ENCODE measurements at regions not wholly inside any gene's neighbourhood (a gene's known extent, or its start where the extent isn't known, plus 50 kb on each side); places are given as distances from the start of the nearest gene placed in this dataset.

DNA sequence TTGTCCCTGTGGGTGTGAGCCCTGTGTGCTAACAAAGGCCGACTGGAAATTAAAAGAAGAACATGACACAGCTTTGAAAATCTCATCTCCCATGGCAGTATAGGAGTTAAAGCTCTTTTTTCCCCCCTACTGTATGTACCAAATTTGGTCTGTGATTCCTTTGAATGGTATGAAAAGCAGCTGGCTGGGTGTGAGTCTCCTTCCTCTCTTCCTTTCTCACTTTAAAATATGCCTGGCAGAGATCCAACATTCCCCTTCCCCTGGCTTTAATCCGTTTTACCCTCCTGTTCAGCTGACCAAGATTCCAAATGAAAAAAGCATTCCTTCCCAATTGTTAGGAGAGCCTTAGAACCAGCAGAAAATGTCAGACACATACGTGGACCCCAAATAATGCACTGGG, 225.0 kb upstream of the CELF2 start:
- Mint-ChIP-seq H3K27ac (no peak overlapping the region), H3K4me1 (ENCODE audit: low read depth) (no peaks in the 10 kb centered on the region), H3K36me3 (ENCODE audit: low read depth) (no peaks in the 10 kb centered on the region), H3K4me3 (no peak overlapping the region), H3K27me3 (peaks cover 20% of the 10 kb centered on the region), H3K9me3 (no peaks in the 10 kb centered on the region)
- ChIA-PET POLR2A (no interaction called here), CTCF (no interaction called here)
- DNase-seq (no peak), ATAC-seq (no peak)
- TF ChIP-seq, protein P1, sequence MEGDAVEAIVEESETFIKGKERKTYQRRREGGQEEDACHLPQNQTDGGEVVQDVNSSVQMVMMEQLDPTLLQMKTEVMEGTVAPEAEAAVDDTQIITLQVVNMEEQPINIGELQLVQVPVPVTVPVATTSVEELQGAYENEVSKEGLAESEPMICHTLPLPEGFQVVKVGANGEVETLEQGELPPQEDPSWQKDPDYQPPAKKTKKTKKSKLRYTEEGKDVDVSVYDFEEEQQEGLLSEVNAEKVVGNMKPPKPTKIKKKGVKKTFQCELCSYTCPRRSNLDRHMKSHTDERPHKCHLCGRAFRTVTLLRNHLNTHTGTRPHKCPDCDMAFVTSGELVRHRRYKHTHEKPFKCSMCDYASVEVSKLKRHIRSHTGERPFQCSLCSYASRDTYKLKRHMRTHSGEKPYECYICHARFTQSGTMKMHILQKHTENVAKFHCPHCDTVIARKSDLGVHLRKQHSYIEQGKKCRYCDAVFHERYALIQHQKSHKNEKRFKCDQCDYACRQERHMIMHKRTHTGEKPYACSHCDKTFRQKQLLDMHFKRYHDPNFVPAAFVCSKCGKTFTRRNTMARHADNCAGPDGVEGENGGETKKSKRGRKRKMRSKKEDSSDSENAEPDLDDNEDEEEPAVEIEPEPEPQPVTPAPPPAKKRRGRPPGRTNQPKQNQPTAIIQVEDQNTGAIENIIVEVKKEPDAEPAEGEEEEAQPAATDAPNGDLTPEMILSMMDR (IDR thresholded peaks at IDR 0.05): no peak
- intact Hi-C loops (cut with micrococcal nuclease): no loop called here

DNA sequence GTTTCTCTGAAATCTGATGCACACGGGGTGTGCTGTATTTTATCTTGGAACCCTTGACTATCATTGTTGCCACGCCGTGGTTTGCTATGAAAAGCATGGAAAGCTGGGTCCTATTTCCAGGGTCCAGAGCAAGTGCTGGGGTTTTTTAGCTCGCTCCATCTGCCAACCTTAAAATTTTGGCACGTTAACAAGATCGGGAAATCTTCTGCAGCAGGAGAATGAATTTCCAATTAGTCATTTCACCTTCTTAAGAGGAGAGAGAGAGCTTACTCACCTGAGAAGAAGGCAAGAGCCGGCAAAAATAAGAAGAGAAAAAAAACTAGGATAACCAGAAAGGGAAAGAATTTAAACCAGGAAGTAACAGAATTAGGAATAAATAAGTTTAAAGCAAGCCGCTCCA, 223.6 kb upstream of the CELF2 start:
- intact Hi-C loops (cut with micrococcal nuclease): no loop called here
- Mint-ChIP-seq H3K9me3 (no peaks in the 10 kb centered on the region), H3K4me1 (ENCODE audit: low read depth) (no peaks in the 10 kb centered on the region), H3K27ac (no peak overlapping the region), H3K27me3 (peaks cover 25% of the 10 kb centered on the region), H3K4me3 (no peak overlapping the region), H3K36me3 (ENCODE audit: low read depth) (no peaks in the 10 kb centered on the region)
- DNase-seq (no peak), ATAC-seq (no peak)
- ChIA-PET POLR2A (no interaction called here), CTCF (interaction anchor here (0.6 kb wide), 1 partner anchor 160 kb away, joined by 4 read pairs; no protein-coding TSS in a partner anchor)
- TF ChIP-seq, protein P1 (IDR thresholded peaks at IDR 0.05): no peak

DNA sequence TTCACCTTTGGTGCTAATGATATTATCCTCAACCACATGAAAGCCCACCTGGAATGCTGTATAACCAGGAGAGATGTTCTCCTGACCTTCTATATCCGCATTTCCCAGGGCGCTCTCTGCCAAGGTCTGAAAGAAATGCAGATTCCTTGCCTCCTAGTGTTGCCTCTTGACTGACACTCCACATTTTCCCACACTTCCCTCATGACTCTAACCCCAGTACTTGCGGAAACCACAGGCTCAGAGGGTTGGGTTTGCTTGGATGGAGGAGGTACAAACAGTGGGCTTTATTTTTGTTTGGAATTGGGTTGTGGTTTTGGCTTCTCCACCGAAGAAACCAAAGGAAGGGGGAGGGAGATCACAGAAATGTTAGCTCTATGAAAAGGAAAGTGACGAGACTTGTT, 222.9 kb upstream of the CELF2 start:
- H3K9me3 Mint-ChIP-seq: no peaks in the 10 kb centered on the region
- H3K4me3 Mint-ChIP-seq: no peak overlapping the region
- DNase-seq: no peak
- no peak for ATAC-seq
- TF ChIP-seq, protein P1 (IDR thresholded peaks at IDR 0.05): no peak
- ChIA-PET CTCF (no interaction called here), POLR2A (no interaction called here)
- H3K27me3 Mint-ChIP-seq: peaks cover 27% of the 10 kb centered on the region
- no peaks in the 10 kb centered on the region for H3K4me1 Mint-ChIP-seq (ENCODE audit: low read depth)
- no peak overlapping the region for H3K27ac Mint-ChIP-seq
- H3K36me3 Mint-ChIP-seq (ENCODE audit: low read depth): no peaks in the 10 kb centered on the region
- intact Hi-C loops (cut with micrococcal nuclease): no loop called here

DNA sequence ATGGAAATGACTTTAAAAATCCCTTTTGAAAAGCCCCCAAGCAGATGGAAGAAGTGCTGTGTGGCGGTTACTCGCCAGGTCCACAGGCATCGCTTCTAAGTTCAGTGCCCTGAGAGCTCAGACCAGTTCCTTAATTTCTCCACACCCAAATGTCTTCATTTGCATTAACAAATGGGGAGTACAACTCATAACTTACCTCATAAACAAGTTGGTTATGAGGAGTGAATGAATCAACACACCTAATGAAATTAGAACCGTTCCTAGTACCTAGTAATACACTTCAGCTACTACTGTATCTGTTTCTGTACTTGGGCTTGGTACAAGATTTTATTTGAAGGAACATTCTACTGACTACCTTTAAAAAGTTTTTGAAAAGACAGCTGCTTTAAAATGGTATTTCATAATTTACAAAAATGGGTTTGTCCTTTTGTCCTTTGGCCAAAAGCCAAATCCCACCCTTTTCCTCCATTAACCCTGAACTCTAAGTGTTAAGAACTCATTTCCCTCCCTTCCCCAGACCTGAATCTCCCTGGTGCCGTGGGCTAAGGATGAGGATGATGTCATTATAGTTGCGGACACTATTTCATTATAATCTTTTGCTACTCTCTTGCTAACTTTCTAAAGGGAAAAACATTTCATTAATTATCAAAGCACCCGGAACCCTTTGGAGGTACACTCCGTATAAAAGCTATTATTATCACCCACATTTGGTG, 221.5 kb upstream of the CELF2 start:
- intact Hi-C loops (cut with micrococcal nuclease): no loop called here
- CTCF ChIA-PET: no interaction called here
- Mint-ChIP-seq H3K9me3 (no peaks in the 10 kb centered on the region), H3K36me3 (ENCODE audit: low read depth) (no peaks in the 10 kb centered on the region), H3K27me3 (peaks cover 26% of the 10 kb centered on the region), H3K27ac (no peak overlapping the region), H3K4me3 (no peak overlapping the region), H3K4me1 (ENCODE audit: low read depth) (no peaks in the 10 kb centered on the region)
- TF ChIP-seq, protein P1 (IDR thresholded peaks at IDR 0.05): no peak
- ATAC-seq (no peak), DNase-seq (no peak)
- POLR2A ChIA-PET: no interaction called here

DNA sequence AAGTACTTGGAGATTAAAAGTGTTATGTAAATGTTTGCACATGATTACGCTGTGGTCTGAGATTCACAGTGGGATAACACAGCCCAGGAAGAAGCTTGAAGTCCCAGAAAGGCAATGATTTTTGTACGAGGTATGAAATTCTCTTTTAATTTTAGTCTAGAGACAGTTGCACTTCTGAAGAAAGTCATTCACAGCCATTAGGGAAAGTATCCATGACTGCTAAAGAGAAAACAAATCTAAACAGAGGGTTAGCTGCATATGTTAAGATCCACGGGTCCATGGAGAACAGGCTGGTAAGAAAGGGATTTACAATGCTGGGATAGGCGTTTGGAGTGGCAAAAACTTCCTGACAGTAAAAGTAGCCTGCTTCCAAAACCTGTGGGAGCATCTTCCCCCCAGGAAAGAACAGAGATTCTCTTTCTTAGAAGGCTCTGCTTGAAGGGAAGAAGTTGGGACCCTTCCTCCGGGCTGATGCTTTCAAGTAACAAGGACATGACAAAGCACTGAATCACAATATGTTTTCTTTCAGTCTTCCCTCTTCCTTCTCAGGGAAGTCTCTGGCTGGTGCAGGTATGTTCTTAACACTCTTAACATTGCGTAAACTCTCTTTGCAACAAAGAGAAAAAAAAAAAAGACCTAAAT, 220.8 kb upstream of the CELF2 start:
- ATAC-seq (no peak), DNase-seq (no peak)
- H3K4me1 Mint-ChIP-seq (ENCODE audit: low read depth): no peaks in the 10 kb centered on the region
- H3K36me3 Mint-ChIP-seq (ENCODE audit: low read depth): no peaks in the 10 kb centered on the region
- intact Hi-C loops (cut with micrococcal nuclease): no loop called here
- no peak overlapping the region for H3K27ac Mint-ChIP-seq
- H3K27me3 Mint-ChIP-seq: peaks cover 24% of the 10 kb centered on the region
- H3K4me3 Mint-ChIP-seq: no peak overlapping the region
- ChIA-PET POLR2A (no interaction called here), CTCF (interaction anchor here (0.7 kb wide), 1 partner anchor 9 kb away, joined by 3 read pairs; no protein-coding TSS in a partner anchor)
- no peaks in the 10 kb centered on the region for H3K9me3 Mint-ChIP-seq
- TF ChIP-seq, protein P1 (IDR thresholded peaks at IDR 0.05): no peak

Measured in activated CD8-positive, alpha-beta T cell treated with anti-CD3 and anti-CD28 coated beads for 36 hours (primary cell).